Gastroesophageal sphincter (tissue), 3 donors: ENCODE measurements at regions not wholly inside any gene's neighbourhood (a gene's known extent, or its start where the extent isn't known, plus 50 kb on each side); places are given as distances from the start of the nearest gene placed in this dataset.

ENCODE experiments used
- CTCF ChIP-seq, 4 experiments: fragments of 200-600 bp in 2 of 4; fragments of 450-650 bp in 2 of 4; sonication (generic) in 1 of 4; IDR thresholded peaks; one replicate each; pipeline ENCODE4 v1.5.1; 2017 to 2019; ENCODE audit warnings: antibody characterized with exemption in 4 of 4, mild to moderate bottlenecking in 2 of 4, moderate library complexity in 2 of 4
- EP300 ChIP-seq: sonication (generic); formaldehyde crosslinking; IDR thresholded peaks from one replicate; pipeline ENCODE4 v1.6.1; 2017; ENCODE audit warnings: antibody characterized with exemption, mild to moderate bottlenecking

- TF ChIP-seq CTCF (IDR thresholded peaks at IDR 0.05) (no peak), EP300 (no peak)
Observed at GRCh38 chr4:114196606-114197005, 217.2 kb upstream of the ARSJ start.
